Forelimb muscle (tissue), 1 donor: ENCODE measurements at regions not wholly inside any gene's neighbourhood (a gene's known extent, or its start where the extent isn't known, plus 50 kb on each side); places are given as distances from the start of the nearest gene placed in this dataset.
"Not testable (repeated sequence)": the region's sequence is repeated elsewhere in the genome, so short reads cannot be mapped to it uniquely, and the experiment has no call there.

Experiments
- DNase-seq: peaks from one replicate; pipeline ENCODE4 v3.0.0-alpha.2; 2013; ENCODE audit warnings: low read depth

- DNase-seq = no peak
Observed at GRCh38 chr12:5308996-5309395, 122.9 kb upstream of the NTF3 start.

- DNase-seq = no peak
Observed at GRCh38 chr12:5309654-5310053, 122.3 kb upstream of the NTF3 start.

- DNase-seq = no peak
Observed at GRCh38 chr12:5310151-5310550, 121.8 kb upstream of the NTF3 start.

GRCh38 chr12:5317556-5317955, 114.4 kb upstream of the NTF3 start:
- no peak for DNase-seq

GRCh38 chr12:5318874-5319273, 113.0 kb upstream of the NTF3 start:
- no peak for DNase-seq

GRCh38 chr12:5328669-5329517, 103.0 kb upstream of the NTF3 start:
- DNase-seq = peak; percentile 25

- DNase-seq = no peak
Observed at GRCh38 chr12:5332551-5332950, 99.4 kb upstream of the NTF3 start.

- no peak for DNase-seq
Observed at GRCh38 chr12:5333096-5333495, 98.8 kb upstream of the NTF3 start.

GRCh38 chr12:5335069-5335468, 96.8 kb upstream of the NTF3 start:
- DNase-seq = no peak

GRCh38 chr12:5341086-5341485, 90.8 kb upstream of the NTF3 start:
- DNase-seq = not testable (repeated sequence)

- DNase-seq = no peak
Observed at GRCh38 chr12:5343711-5344110, 88.2 kb upstream of the NTF3 start.

GRCh38 chr12:5344131-5344530, 87.8 kb upstream of the NTF3 start:
- DNase-seq = no peak

GRCh38 chr12:5345534-5345933, 86.4 kb upstream of the NTF3 start:
- DNase-seq = no peak

GRCh38 chr12:5348057-5348456, 83.9 kb upstream of the NTF3 start:
- DNase-seq = no peak

GRCh38 chr12:5348491-5348890, 83.4 kb upstream of the NTF3 start:
- DNase-seq = no peak

GRCh38 chr12:5364036-5364770, 67.7 kb upstream of the NTF3 start:
- DNase-seq = no peak

- DNase-seq = no peak
Observed at GRCh38 chr12:5369298-5369697, 62.6 kb upstream of the NTF3 start.

GRCh38 chr12:5371631-5372030, 60.3 kb upstream of the NTF3 start:
- no peak for DNase-seq

GRCh38 chr12:5374713-5375112, 57.2 kb upstream of the NTF3 start:
- no peak for DNase-seq

- no peak for DNase-seq
Observed at GRCh38 chr12:5375547-5376295, 56.2 kb upstream of the NTF3 start.

GRCh38 chr12:5376591-5377207, 55.2 kb upstream of the NTF3 start:
- DNase-seq = no peak

GRCh38 chr12:5377997-5378592, 53.8 kb upstream of the NTF3 start:
- DNase-seq = no peak
